ENCODE measurements at regions not wholly inside any gene's neighbourhood (a gene's known extent, or its start where the extent isn't known, plus 50 kb on each side); places are given as distances from the start of the nearest gene placed in this dataset.

- BruUV-seq (replicated peaks) = no TSS peak
- H4K20me1 ChIP-seq (ENCODE audit: insufficient read depth, low read length) = no peaks in the 10 kb centered on the region
- no peaks in the 10 kb centered on the region for H3K9me3 ChIP-seq (ENCODE audit: low read length)
- no peak overlapping the region for H3K27ac ChIP-seq (ENCODE audit: extremely low read length, insufficient read depth, low read length)
- H3K4me2 ChIP-seq (ENCODE audit: low read depth, low read length) = no peak overlapping the region
- no peak overlapping the region for H2AFZ ChIP-seq (ENCODE audit: low read length)
- POLR2A ChIA-PET = no interaction called here
- FAIRE-seq (no peak), DNase-seq (ENCODE audit: low spot score) (no peak), ATAC-seq (no peak)
- no peak overlapping the region for H3K9ac ChIP-seq (ENCODE audit: insufficient read depth, low read depth, low read length)
- no peaks in the 10 kb centered on the region for H3K36me3 ChIP-seq (replicated peaks in 1 of 2; ENCODE audit: control insufficient read depth in 1 of 2, insufficient read depth in 2 of 2, low read length in 2 of 2)
- H3K4me3 ChIP-seq (replicated peaks in 1 of 3; ENCODE audit: insufficient read depth in 1 of 3, low read depth in 2 of 3, low read length in 3 of 3) = no peak overlapping the region
- in situ Hi-C loops (cut with HindIII; ENCODE audit: extremely low pct_ligation_motif_present, low pct_unique_long_range_greater_than_20kb) (no loop called here), intact Hi-C loops (cut with micrococcal nuclease; ENCODE audit: unreplicated experiment) (no loop called here)
- CTCF ChIA-PET (ENCODE audit: low intra/inter-chr PET ratio, low total read pairs) = no interaction called here
- H3K27me3 ChIP-seq (ENCODE audit: control insufficient read depth in 1 of 2, insufficient read depth in 2 of 2, low read length in 2 of 2) = no peaks in the 10 kb centered on the region
- no peak for TF ChIP-seq JUND (CRISPR knock-in tag; IDR thresholded peaks at IDR 0.05)
- no peak for TF ChIP-seq SRF (IDR thresholded peaks at IDR 0.05; ENCODE audit: low read depth, low read length)
- no peak for TF ChIP-seq SCMH1 (CRISPR knock-in tag; IDR thresholded peaks at IDR 0.05; ENCODE audit: borderline replicate concordance)
- no peak for TF ChIP-seq ZNF672 (CRISPR knock-in tag; IDR thresholded peaks at IDR 0.05)
- no peak for TF ChIP-seq ZNF563 (CRISPR knock-in tag; IDR thresholded peaks at IDR 0.05)
- TF ChIP-seq, protein P1, sequence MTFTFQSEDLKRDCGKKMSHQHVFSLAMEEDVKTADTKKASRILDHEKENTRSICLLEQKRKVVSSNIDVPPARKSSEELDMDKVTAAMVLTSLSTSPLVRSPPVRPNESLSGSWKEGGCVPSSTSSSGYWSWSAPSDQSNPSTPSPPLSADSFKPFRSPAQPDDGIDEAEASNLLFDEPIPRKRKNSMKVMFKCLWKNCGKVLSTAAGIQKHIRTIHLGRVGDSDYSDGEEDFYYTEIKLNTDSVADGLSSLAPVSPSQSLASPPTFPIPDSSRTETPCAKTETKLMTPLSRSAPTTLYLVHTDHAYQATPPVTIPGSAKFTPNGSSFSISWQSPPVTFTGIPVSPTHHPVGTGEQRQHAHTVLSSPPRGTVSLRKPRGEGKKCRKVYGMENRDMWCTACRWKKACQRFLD (CRISPR knock-in tag; IDR thresholded peaks at IDR 0.05; ENCODE audit: borderline replicate concordance) = no peak
- TF ChIP-seq ZNF431 (CRISPR knock-in tag; IDR thresholded peaks at IDR 0.05; ENCODE audit: borderline replicate concordance, low read depth) = no peak
- TF ChIP-seq TRIM22 (IDR thresholded peaks at IDR 0.05) = no peak
- TF ChIP-seq, protein P2, sequence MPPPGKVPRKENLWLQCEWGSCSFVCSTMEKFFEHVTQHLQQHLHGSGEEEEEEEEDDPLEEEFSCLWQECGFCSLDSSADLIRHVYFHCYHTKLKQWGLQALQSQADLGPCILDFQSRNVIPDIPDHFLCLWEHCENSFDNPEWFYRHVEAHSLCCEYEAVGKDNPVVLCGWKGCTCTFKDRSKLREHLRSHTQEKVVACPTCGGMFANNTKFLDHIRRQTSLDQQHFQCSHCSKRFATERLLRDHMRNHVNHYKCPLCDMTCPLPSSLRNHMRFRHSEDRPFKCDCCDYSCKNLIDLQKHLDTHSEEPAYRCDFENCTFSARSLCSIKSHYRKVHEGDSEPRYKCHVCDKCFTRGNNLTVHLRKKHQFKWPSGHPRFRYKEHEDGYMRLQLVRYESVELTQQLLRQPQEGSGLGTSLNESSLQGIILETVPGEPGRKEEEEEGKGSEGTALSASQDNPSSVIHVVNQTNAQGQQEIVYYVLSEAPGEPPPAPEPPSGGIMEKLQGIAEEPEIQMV (CRISPR knock-in tag; IDR thresholded peaks at IDR 0.05; ENCODE audit: low read depth) = no peak
- no peak for TF ChIP-seq NFYC (CRISPR knock-in tag; IDR thresholded peaks at IDR 0.05)
- no peak for TF ChIP-seq SRY (CRISPR knock-in tag; IDR thresholded peaks at IDR 0.05)
- TF ChIP-seq KDM6A (CRISPR knock-in tag; IDR thresholded peaks at IDR 0.05; ENCODE audit: low read depth) = no peak
- TF ChIP-seq, protein P3, sequence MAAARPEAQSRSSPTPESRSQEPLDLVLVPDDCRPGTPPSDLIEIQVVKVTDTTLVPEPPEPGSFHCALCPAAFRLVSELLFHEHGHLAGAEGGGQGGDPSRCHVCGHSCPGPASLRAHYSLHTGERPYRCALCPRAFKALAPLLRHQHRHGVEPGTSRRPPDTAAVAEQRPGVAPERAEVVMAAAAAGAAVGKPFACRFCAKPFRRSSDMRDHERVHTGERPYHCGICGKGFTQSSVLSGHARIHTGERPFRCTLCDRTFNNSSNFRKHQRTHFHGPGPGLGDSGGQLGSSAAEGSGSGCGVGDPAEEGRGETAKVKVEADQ (CRISPR knock-in tag; IDR thresholded peaks at IDR 0.05; ENCODE audit: borderline replicate concordance) = no peak
- TF ChIP-seq ZNF546 (CRISPR knock-in tag; conservative IDR thresholded peaks at IDR 0.05) = no peak
- peaks cover 9% of the 10 kb centered on the region for H3K4me1 ChIP-seq (ENCODE audit: insufficient read depth, low read length)
- H3K79me2 ChIP-seq (ENCODE audit: insufficient read depth, low read length) = no peaks in the 10 kb centered on the region
These were observed 65.5 kb downstream of the BBS10 start for GRCh38 chr12:76282744-76283143.
